Immature natural killer cell (primary cell): ENCODE measurements at regions not wholly inside any gene's neighbourhood (a gene's known extent, or its start where the extent isn't known, plus 50 kb on each side); places are given as distances from the start of the nearest gene placed in this dataset.

Experiments
- DNase-seq, 3 donors: peaks; one replicate each; pipeline ENCODE4 v3.0.0; 2022; ENCODE audit warnings: mixed read lengths in 1 of 3
- H3K27ac Mint-ChIP-seq, 6 donors: one replicate each; pipeline ENCODE4 v1.8.0; 2020; ENCODE audit warnings: mixed read lengths in 6 of 6, mild to moderate bottlenecking in 5 of 6, inconsistent platforms in 4 of 6, moderate library complexity in 3 of 6
- H3K27me3 Mint-ChIP-seq, 3 donors: one replicate each; pipeline ENCODE4 v1.8.0; 2020 to 2021; ENCODE audit warnings: low read depth in 3 of 3, mild to moderate bottlenecking in 3 of 3, mixed read lengths in 3 of 3, moderate library complexity in 3 of 3, inconsistent platforms in 1 of 3
- H3K36me3 Mint-ChIP-seq, 3 donors: one replicate each; pipeline ENCODE4 v1.8.0; 2020; ENCODE audit warnings: mixed read lengths in 3 of 3, inconsistent platforms in 2 of 3, mild to moderate bottlenecking in 2 of 3
- H3K4me1 Mint-ChIP-seq, 2 donors: one replicate each; pipeline ENCODE4 v1.8.0; 2020; ENCODE audit warnings: inconsistent platforms in 2 of 2, mild to moderate bottlenecking in 2 of 2, mixed read lengths in 2 of 2, moderate library complexity in 1 of 2
- H3K4me3 Mint-ChIP-seq, 5 donors: one replicate each; pipeline ENCODE4 v1.8.0; 2020; ENCODE audit warnings: mild to moderate bottlenecking in 5 of 5, mixed read lengths in 5 of 5, inconsistent platforms in 3 of 5, moderate library complexity in 3 of 5
- H3K9me3 Mint-ChIP-seq, 6 donors: one replicate each; pipeline ENCODE4 v1.8.0; 2020; ENCODE audit warnings: mild to moderate bottlenecking in 6 of 6, mixed read lengths in 6 of 6, inconsistent platforms in 4 of 6, moderate library complexity in 3 of 6

- Mint-ChIP-seq H3K36me3 (no peaks in the 10 kb centered on the region), H3K4me1 (no peaks in the 10 kb centered on the region), H3K9me3 (peaks cover 0 to 7% (median 0%) of the 10 kb centered on the region in 6 donors), H3K27me3 (peaks cover 0 to 3% (median 0%) of the 10 kb centered on the region in 3 donors), H3K4me3 (no peak overlapping the region), H3K27ac (no peak overlapping the region)
- no peak for DNase-seq
Measured at GRCh38 chrX:14476205-14476604, 53.1 kb upstream of the GLRA2 start.

- peaks cover 0 to 2% (median 0%) of the 10 kb centered on the region in 3 donors for H3K27me3 Mint-ChIP-seq
- peaks cover 0 to 3% (median 0%) of the 10 kb centered on the region in 6 donors for H3K9me3 Mint-ChIP-seq
- H3K27ac Mint-ChIP-seq: no peak overlapping the region
Measured at GRCh38 chrX:14449773-14450172, 79.6 kb upstream of the GLRA2 start.

GRCh38 chrX:14448406-14448805 is 80.9 kb upstream of the GLRA2 start:
- Mint-ChIP-seq H3K27me3 (peaks cover 0 to 2% (median 0%) of the 10 kb centered on the region in 3 donors), H3K27ac (no peak overlapping the region), H3K4me1 (no peaks in the 10 kb centered on the region), H3K36me3 (no peaks in the 10 kb centered on the region), H3K9me3 (peaks cover 0 to 3% (median 0%) of the 10 kb centered on the region in 6 donors), H3K4me3 (no peak overlapping the region)
- DNase-seq: no peak

More at GRCh38 chrX:14449773-14450172, 79.6 kb upstream of the GLRA2 start:
- peak overlapping the region in 1 of 5 donors; percentile 31 for H3K4me3 Mint-ChIP-seq
- no peaks in the 10 kb centered on the region for H3K4me1 Mint-ChIP-seq
- no peak for DNase-seq
- H3K36me3 Mint-ChIP-seq: no peaks in the 10 kb centered on the region

DNA sequence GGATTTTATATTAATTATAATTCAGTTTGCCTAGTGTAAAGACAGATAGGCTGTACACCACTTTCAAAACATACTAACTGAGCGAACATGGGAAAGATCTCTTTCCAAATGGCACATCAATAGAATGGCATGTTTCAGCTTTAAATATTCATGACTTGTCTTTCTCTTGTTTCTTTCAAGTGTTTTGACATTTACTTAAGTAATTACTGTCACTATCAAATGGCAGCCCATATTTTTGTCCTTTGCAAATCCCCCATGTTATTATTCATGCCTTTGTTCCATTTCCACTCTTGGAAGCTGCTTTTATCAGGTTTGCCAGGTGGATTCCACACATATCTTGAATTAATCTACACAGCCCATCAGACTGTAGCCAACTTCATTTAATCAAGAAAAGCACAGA is 89.2 kb upstream of the GLRA2 start:
- peaks cover 2 to 13% (median 2%) of the 10 kb centered on the region in 3 donors for H3K27me3 Mint-ChIP-seq
- H3K4me1 Mint-ChIP-seq: no peaks in the 10 kb centered on the region
- no peak overlapping the region for H3K4me3 Mint-ChIP-seq
- peaks cover 0 to 3% (median 0%) of the 10 kb centered on the region in 6 donors for H3K9me3 Mint-ChIP-seq
- H3K36me3 Mint-ChIP-seq: no peaks in the 10 kb centered on the region
- no peak overlapping the region for H3K27ac Mint-ChIP-seq
- no peak for DNase-seq

- H3K4me3 Mint-ChIP-seq: no peak overlapping the region
Measured at GRCh38 chrX:14427614-14428013, 101.7 kb upstream of the GLRA2 start.

GRCh38 chrX:14420841-14421240 is 108.5 kb upstream of the GLRA2 start:
- Mint-ChIP-seq H3K27me3 (peaks cover 0 to 3% (median 2%) of the 10 kb centered on the region in 3 donors), H3K4me3 (no peak overlapping the region), H3K36me3 (peaks cover 0 to 3% (median 0%) of the 10 kb centered on the region in 3 donors), H3K4me1 (no peaks in the 10 kb centered on the region), H3K27ac (no peak overlapping the region), H3K9me3 (peaks cover 0 to 6% (median 1%) of the 10 kb centered on the region in 6 donors)
- DNase-seq: no peak

More at GRCh38 chrX:14427614-14428013, 101.7 kb upstream of the GLRA2 start:
- Mint-ChIP-seq H3K27me3 (peaks cover 0 to 2% (median 2%) of the 10 kb centered on the region in 3 donors), H3K36me3 (peaks cover 0 to 3% (median 0%) of the 10 kb centered on the region in 3 donors), H3K9me3 (peaks cover 0 to 6% (median 1%) of the 10 kb centered on the region in 6 donors), H3K4me1 (no peaks in the 10 kb centered on the region), H3K27ac (no peak overlapping the region)
- no peak for DNase-seq

DNA sequence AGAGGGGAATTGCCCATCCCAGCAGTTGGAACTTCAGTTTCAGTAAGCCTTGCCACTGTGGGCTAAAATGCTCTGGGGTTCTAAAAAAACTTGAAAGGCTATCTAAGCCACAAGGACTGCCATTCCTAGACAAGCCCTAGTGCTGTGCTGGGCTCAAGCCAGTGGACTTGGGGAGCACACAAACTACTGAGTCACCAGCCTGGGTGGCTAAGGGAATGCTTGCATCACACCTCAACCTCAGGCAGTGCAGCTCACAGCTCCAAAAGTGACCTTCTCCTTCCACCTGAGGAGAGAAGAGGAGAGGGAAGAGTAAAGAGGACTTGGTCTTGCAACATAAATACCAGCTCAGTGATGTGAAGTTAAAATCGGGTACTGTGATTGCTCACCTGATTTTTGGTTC is 116.7 kb upstream of the GLRA2 start:
- Mint-ChIP-seq H3K36me3 (no peaks in the 10 kb centered on the region), H3K9me3 (peaks cover 0 to 7% (median 3%) of the 10 kb centered on the region in 6 donors), H3K4me3 (no peak overlapping the region), H3K27ac (no peak overlapping the region), H3K27me3 (no peaks in the 10 kb centered on the region), H3K4me1 (no peaks in the 10 kb centered on the region)
- no peak for DNase-seq

GRCh38 chrX:14411326-14411725 is 118.0 kb upstream of the GLRA2 start:
- Mint-ChIP-seq H3K4me1 (no peaks in the 10 kb centered on the region), H3K27ac (no peak overlapping the region), H3K36me3 (no peaks in the 10 kb centered on the region), H3K4me3 (no peak overlapping the region), H3K9me3 (peaks cover 0 to 6% (median 3%) of the 10 kb centered on the region in 6 donors), H3K27me3 (no peaks in the 10 kb centered on the region)
- no peak for DNase-seq

DNA sequence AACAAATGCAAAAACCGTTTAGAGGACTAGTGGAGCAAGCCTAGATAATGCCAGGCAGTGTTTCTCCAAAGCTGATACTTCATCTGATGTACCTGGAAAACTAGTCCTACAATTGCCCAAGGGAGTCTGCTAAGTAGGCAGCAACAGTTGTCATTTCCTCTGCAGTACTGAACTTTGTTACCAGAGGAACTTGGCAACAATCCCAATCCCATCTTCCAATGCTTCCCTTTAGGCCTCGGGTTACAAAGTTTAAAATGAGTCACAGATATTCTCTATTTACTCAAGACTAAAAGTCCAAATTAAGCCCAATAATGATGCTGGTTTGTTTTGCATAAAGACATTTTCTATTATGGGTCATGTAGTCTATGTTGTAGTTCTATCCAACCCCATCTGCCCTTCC is 120.0 kb upstream of the GLRA2 start:
- Mint-ChIP-seq H3K27me3 (peaks cover 0 to 3% (median 0%) of the 10 kb centered on the region in 3 donors), H3K9me3 (peaks cover 0 to 5% (median 2%) of the 10 kb centered on the region in 6 donors), H3K27ac (no peak overlapping the region), H3K36me3 (no peaks in the 10 kb centered on the region), H3K4me3 (no peak overlapping the region), H3K4me1 (no peaks in the 10 kb centered on the region)
- no peak for DNase-seq

DNA sequence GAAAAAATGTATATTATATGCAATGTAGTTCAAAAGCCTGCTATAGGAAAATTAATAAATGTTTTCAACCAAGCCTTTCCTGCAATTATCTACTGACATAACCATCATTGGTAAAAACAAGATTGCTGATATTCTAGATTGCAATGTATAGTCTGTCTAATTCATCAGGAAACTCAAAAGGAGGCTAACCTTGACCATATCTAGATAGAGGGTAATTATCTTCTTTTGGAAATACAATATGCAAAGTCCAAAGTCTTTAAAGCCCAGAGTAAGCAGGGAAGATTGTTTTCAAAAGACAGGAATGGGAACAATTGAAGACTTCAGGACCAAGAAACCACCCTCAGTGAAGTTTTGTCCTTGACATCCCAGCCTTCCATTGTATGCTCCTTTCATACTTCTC is 123.1 kb upstream of the GLRA2 start:
- H3K27ac Mint-ChIP-seq: no peak overlapping the region
- H3K4me1 Mint-ChIP-seq: no peaks in the 10 kb centered on the region
- peaks cover 0 to 2% (median 0%) of the 10 kb centered on the region in 6 donors for H3K9me3 Mint-ChIP-seq
- DNase-seq: no peak
- H3K36me3 Mint-ChIP-seq: no peaks in the 10 kb centered on the region
- H3K27me3 Mint-ChIP-seq: peaks cover 0 to 3% (median 0%) of the 10 kb centered on the region in 3 donors
- no peak overlapping the region for H3K4me3 Mint-ChIP-seq

DNA sequence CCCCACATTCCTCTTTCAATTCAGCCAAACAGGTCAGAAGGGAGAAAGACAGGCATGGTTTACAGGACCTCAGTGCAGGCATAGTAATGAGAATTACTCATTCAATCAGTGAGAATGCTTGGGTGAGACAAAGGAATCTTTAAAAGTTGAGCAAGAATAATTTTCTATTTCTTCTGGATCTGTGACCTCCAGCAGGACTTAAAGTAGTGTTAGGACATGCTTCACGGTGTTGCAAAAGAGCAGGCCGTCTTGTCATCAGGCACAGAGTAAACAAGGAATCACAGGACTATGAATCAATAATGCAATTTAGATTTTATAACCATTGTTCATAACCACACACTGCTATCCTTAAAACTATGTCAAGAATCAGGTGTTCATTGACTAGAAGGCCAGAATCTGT is 130.6 kb upstream of the GLRA2 start:
- Mint-ChIP-seq H3K4me1 (no peaks in the 10 kb centered on the region), H3K9me3 (peaks cover 2 to 8% (median 4%) of the 10 kb centered on the region in 6 donors), H3K27ac (no peak overlapping the region), H3K36me3 (no peaks in the 10 kb centered on the region), H3K4me3 (no peak overlapping the region), H3K27me3 (peaks cover 0 to 2% (median 2%) of the 10 kb centered on the region in 3 donors)
- no peak for DNase-seq

DNA sequence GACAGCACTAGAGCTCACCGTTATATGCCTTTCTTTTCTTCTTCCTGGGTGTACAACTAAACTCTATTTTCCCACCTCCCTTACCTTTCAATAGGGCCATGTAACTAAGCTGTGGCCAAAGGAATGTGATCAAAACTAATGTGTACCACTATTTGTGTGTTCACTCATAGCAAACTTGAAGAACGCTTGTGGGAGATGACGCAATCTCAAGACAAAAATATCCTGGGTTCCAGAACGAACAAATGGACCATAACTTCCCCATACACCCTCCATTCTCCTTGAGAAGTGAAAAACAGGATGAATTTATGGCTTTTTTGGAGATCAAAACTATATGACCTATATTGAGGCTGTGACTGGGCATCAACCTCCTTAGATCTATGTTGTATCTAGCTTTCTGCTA is 139.7 kb upstream of the GLRA2 start:
- H3K27ac Mint-ChIP-seq: no peak overlapping the region
- peaks cover 0 to 4% (median 0%) of the 10 kb centered on the region in 3 donors for H3K27me3 Mint-ChIP-seq
- H3K36me3 Mint-ChIP-seq: no peaks in the 10 kb centered on the region
- H3K9me3 Mint-ChIP-seq: peaks cover 0 to 4% (median 3%) of the 10 kb centered on the region in 6 donors
- no peak overlapping the region for H3K4me3 Mint-ChIP-seq
- no peaks in the 10 kb centered on the region for H3K4me1 Mint-ChIP-seq
- no peak for DNase-seq

DNA sequence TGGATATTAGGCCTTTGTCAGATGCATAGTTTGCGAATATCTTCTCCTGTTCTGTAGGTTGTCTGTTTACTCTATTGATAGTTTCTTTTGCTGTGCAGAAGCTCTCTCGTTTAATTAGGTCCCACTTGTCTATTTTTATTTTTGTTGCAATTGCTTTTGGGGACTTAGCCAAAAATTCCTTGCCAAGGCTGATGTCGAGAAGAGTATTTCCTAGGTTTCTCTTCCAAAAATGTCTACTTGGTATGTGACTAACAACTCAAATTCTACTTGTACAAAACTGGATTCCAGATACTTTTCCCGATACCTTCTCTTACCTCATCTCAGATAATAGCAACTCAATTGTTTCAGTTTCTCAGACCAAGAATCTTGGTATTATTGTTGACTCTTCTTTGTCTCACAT is 142.4 kb upstream of the GLRA2 start:
- peaks cover 0 to 4% (median 0%) of the 10 kb centered on the region in 6 donors for H3K9me3 Mint-ChIP-seq
- no peak overlapping the region for H3K4me3 Mint-ChIP-seq
- no peak for DNase-seq
- peaks cover 0 to 4% (median 0%) of the 10 kb centered on the region in 3 donors for H3K27me3 Mint-ChIP-seq
- H3K4me1 Mint-ChIP-seq: no peaks in the 10 kb centered on the region
- H3K27ac Mint-ChIP-seq: no peak overlapping the region
- H3K36me3 Mint-ChIP-seq: no peaks in the 10 kb centered on the region

DNA sequence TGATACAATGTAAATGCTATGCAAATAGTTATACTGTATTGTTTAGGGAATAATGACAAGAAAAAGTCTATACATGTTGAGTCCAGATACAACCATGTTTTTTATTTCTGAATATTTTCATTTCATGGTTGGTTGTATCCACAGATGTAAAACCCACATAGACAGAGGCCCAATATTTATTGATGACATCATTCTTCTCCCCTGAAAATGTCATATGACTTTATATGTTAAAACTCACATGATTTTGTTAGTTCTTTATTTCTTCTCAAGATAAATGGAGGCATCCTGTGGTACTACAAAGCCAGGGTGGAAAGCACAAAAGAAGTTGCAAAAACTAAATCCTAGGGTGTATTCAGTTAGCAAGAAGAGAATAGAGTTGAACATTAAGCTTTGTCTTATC is 149.3 kb upstream of the GLRA2 start:
- Mint-ChIP-seq H3K4me3 (no peak overlapping the region), H3K27me3 (no peaks in the 10 kb centered on the region), H3K36me3 (no peaks in the 10 kb centered on the region), H3K4me1 (no peaks in the 10 kb centered on the region), H3K27ac (no peak overlapping the region), H3K9me3 (peaks cover 0 to 1% (median 0%) of the 10 kb centered on the region in 6 donors)
- DNase-seq: no peak

DNA sequence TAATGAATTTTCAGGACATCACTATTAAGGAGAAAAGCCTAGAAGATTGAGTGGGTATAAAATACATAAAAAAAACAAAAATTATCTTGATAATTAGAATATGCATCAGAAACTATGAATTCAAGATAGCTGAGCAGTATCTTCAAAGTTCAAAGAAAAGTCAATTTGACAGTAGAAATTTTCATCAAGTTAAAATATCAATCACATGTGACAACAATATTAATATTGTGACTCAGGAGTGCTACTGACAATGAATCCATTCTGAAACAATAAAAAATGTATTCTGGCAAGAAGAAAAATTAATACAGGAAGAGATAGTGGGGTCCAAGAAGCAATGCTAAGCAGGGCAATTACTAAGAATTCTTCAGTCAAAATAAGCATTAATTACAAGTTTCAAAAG is 151.9 kb upstream of the GLRA2 start:
- H3K27ac Mint-ChIP-seq: no peak overlapping the region
- H3K4me3 Mint-ChIP-seq: no peak overlapping the region
- no peaks in the 10 kb centered on the region for H3K4me1 Mint-ChIP-seq
- no peak for DNase-seq
- H3K9me3 Mint-ChIP-seq: peaks cover 0 to 2% (median 0%) of the 10 kb centered on the region in 6 donors
- peaks cover 0 to 3% (median 0%) of the 10 kb centered on the region in 3 donors for H3K27me3 Mint-ChIP-seq
- H3K36me3 Mint-ChIP-seq: no peaks in the 10 kb centered on the region
